ENCODE measurements at regions not wholly inside any gene's neighbourhood (a gene's known extent, or its start where the extent isn't known, plus 50 kb on each side); places are given as distances from the start of the nearest gene placed in this dataset.

GRCh38 chr11:112369374-112369773, 108.7 kb upstream of the PLET1 start:
- no peak for TF ChIP-seq POLR2AphosphoS5 (IDR thresholded peaks at IDR 0.05; ENCODE audit: low read depth, low read length)
- no peak for TF ChIP-seq POLR2A (IDR thresholded peaks at IDR 0.05; ENCODE audit: low read depth, low read length)

Data from GM12891 (cell line).